ENCODE measurements at regions not wholly inside any gene's neighbourhood (a gene's known extent, or its start where the extent isn't known, plus 50 kb on each side); places are given as distances from the start of the nearest gene placed in this dataset.
"Not testable (repeated sequence)": the region's sequence is repeated elsewhere in the genome, so short reads cannot be mapped to it uniquely, and the experiment has no call there.

- TF ChIP-seq EZH2 (IDR thresholded peaks at IDR 0.05; ENCODE audit: low read length, missing control alignments) (no peak), CTCF (conservative IDR thresholded peaks at IDR 0.05 in 1 of 2, IDR thresholded peaks at IDR 0.05 in 1 of 2; ENCODE audit: low read depth in 1 of 2, low read length in 2 of 2) (no peak)
- H3K9me3 ChIP-seq (ENCODE audit: control insufficient read depth, insufficient read depth, low read depth, low read length) = no peaks in the 10 kb centered on the region
- no peak overlapping the region for H2AFZ ChIP-seq (ENCODE audit: low read length)
- no peak overlapping the region for H3K27ac ChIP-seq (ENCODE audit: insufficient read depth, low read length)
- H3K27me3 ChIP-seq (ENCODE audit: control insufficient read depth, insufficient read depth, low read length) = no peaks in the 10 kb centered on the region
- no peaks in the 10 kb centered on the region for H4K20me1 ChIP-seq (ENCODE audit: control insufficient read depth, extremely low read depth, insufficient read depth, low read length)
- H3K79me2 ChIP-seq (ENCODE audit: control insufficient read depth, insufficient read depth, low read length) = no peaks in the 10 kb centered on the region
- H3K4me3 ChIP-seq (replicated peaks in 1 of 4; ENCODE audit: control extremely low read depth in 1 of 4, insufficient read depth in 1 of 4, low read depth in 3 of 4, low read length in 4 of 4) = no peak overlapping the region
- no peak overlapping the region for H3K9ac ChIP-seq (ENCODE audit: insufficient read depth, low read length)
- H3K36me3 ChIP-seq (ENCODE audit: control insufficient read depth, insufficient read depth, low read length) = no peaks in the 10 kb centered on the region
- no peak overlapping the region for H3K4me2 ChIP-seq (ENCODE audit: extremely low read depth, insufficient read depth, low read length)
- no peak for DNase-seq (ENCODE audit: low read depth in 2 of 2)
- H3K4me1 ChIP-seq (ENCODE audit: control insufficient read depth, extremely low read depth, insufficient read depth, low read length) = no peaks in the 10 kb centered on the region
These were observed 80.0 kb downstream of the SHOX2 start for GRCh38 chr3:158026236-158026635.

- H3K27me3 ChIP-seq (ENCODE audit: control insufficient read depth, insufficient read depth, low read length); H2AFZ ChIP-seq (ENCODE audit: low read length); H3K4me2 ChIP-seq (ENCODE audit: extremely low read depth, insufficient read depth, low read length); H3K27ac ChIP-seq (ENCODE audit: insufficient read depth, low read length); H4K20me1 ChIP-seq (ENCODE audit: control insufficient read depth, extremely low read depth, insufficient read depth, low read length); H3K4me3 ChIP-seq (replicated peaks in 1 of 4; ENCODE audit: control extremely low read depth in 1 of 4, insufficient read depth in 1 of 4, low read depth in 3 of 4, low read length in 4 of 4); H3K36me3 ChIP-seq (ENCODE audit: control insufficient read depth, insufficient read depth, low read length); DNase-seq (ENCODE audit: low read depth in 2 of 2); H3K9me3 ChIP-seq (ENCODE audit: control insufficient read depth, insufficient read depth, low read depth, low read length); H3K4me1 ChIP-seq (ENCODE audit: control insufficient read depth, extremely low read depth, insufficient read depth, low read length); H3K9ac ChIP-seq (ENCODE audit: insufficient read depth, low read length); H3K79me2 ChIP-seq (ENCODE audit: control insufficient read depth, insufficient read depth, low read length): not testable (repeated sequence)
These were observed 86.3 kb downstream of the SHOX2 start for GRCh38 chr3:158019897-158020296.

DNA sequence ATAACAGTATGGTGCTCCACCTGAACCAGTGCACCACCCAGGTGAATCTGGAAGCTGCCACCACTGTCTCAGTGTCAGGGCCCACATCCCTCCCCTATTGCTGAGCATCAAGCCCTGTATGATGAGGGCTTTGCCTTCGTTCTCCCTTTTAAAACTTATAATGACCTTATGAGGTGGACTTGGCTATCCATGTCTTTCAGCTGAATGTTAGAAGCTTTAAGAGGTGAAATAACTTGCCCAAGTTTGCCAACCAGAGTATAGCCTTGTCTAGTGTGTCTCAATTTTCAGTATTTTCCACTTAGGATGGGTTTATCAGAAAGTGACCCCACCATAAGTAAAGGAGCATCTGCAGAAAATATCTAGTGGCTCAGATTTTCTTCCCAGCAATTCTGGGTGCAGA lies 87.8 kb downstream of the SHOX2 start:
- H3K4me1 ChIP-seq (ENCODE audit: control insufficient read depth, extremely low read depth, insufficient read depth, low read length) = no peaks in the 10 kb centered on the region
- TF ChIP-seq EZH2 (IDR thresholded peaks at IDR 0.05; ENCODE audit: low read length, missing control alignments) (no peak), CTCF (conservative IDR thresholded peaks at IDR 0.05 in 1 of 2, IDR thresholded peaks at IDR 0.05 in 1 of 2; ENCODE audit: low read depth in 1 of 2, low read length in 2 of 2) (no peak)
- H3K9me3 ChIP-seq (ENCODE audit: control insufficient read depth, insufficient read depth, low read depth, low read length) = no peaks in the 10 kb centered on the region
- no peak overlapping the region for H3K27ac ChIP-seq (ENCODE audit: insufficient read depth, low read length)
- no peak overlapping the region for H3K4me2 ChIP-seq (ENCODE audit: extremely low read depth, insufficient read depth, low read length)
- H3K27me3 ChIP-seq (ENCODE audit: control insufficient read depth, insufficient read depth, low read length) = no peaks in the 10 kb centered on the region
- no peak overlapping the region for H3K9ac ChIP-seq (ENCODE audit: insufficient read depth, low read length)
- H4K20me1 ChIP-seq (ENCODE audit: control insufficient read depth, extremely low read depth, insufficient read depth, low read length) = no peaks in the 10 kb centered on the region
- DNase-seq (ENCODE audit: low read depth in 2 of 2) = no peak
- H3K79me2 ChIP-seq (ENCODE audit: control insufficient read depth, insufficient read depth, low read length) = no peaks in the 10 kb centered on the region
- H3K4me3 ChIP-seq (replicated peaks in 1 of 4; ENCODE audit: control extremely low read depth in 1 of 4, insufficient read depth in 1 of 4, low read depth in 3 of 4, low read length in 4 of 4) = no peak overlapping the region
- no peak overlapping the region for H2AFZ ChIP-seq (ENCODE audit: low read length)
- no peaks in the 10 kb centered on the region for H3K36me3 ChIP-seq (ENCODE audit: control insufficient read depth, insufficient read depth, low read length)

GRCh38 chr3:158012901-158013300 lies 93.3 kb downstream of the SHOX2 start:
- Histone ChIP-seq H3K4me3 (replicated peaks in 1 of 4; ENCODE audit: control extremely low read depth in 1 of 4, insufficient read depth in 1 of 4, low read depth in 3 of 4, low read length in 4 of 4) (no peak overlapping the region), H2AFZ (ENCODE audit: low read length) (no peak overlapping the region), H3K27me3 (ENCODE audit: control insufficient read depth, insufficient read depth, low read length) (no peaks in the 10 kb centered on the region), H3K9ac (ENCODE audit: insufficient read depth, low read length) (no peak overlapping the region), H3K27ac (ENCODE audit: insufficient read depth, low read length) (no peak overlapping the region), H4K20me1 (ENCODE audit: control insufficient read depth, extremely low read depth, insufficient read depth, low read length) (no peaks in the 10 kb centered on the region), H3K4me1 (ENCODE audit: control insufficient read depth, extremely low read depth, insufficient read depth, low read length) (no peaks in the 10 kb centered on the region), H3K4me2 (ENCODE audit: extremely low read depth, insufficient read depth, low read length) (no peak overlapping the region), H3K9me3 (ENCODE audit: control insufficient read depth, insufficient read depth, low read depth, low read length) (no peaks in the 10 kb centered on the region), H3K79me2 (ENCODE audit: control insufficient read depth, insufficient read depth, low read length) (no peaks in the 10 kb centered on the region), H3K36me3 (ENCODE audit: control insufficient read depth, insufficient read depth, low read length) (no peaks in the 10 kb centered on the region)
- DNase-seq (ENCODE audit: low read depth in 2 of 2) = no peak
- no peak for TF ChIP-seq EZH2 (IDR thresholded peaks at IDR 0.05; ENCODE audit: low read length, missing control alignments)
- TF ChIP-seq CTCF (conservative IDR thresholded peaks at IDR 0.05 in 1 of 2, IDR thresholded peaks at IDR 0.05 in 1 of 2; ENCODE audit: low read depth in 1 of 2, low read length in 2 of 2) = no peak
